Panc1 (cell line): ENCODE measurements at regions not wholly inside any gene's neighbourhood (a gene's known extent, or its start where the extent isn't known, plus 50 kb on each side); places are given as distances from the start of the nearest gene placed in this dataset.

Source experiments
- POLR2AphosphoS5 ChIP-seq: IDR thresholded peaks from 2 replicates; pipeline ENCODE4 v1.6.1; 2012; ENCODE audit warnings: mild to moderate bottlenecking, low read depth, low read length, moderate library complexity
- SIN3A ChIP-seq: IDR thresholded peaks from 2 replicates; pipeline ENCODE4 v1.6.1; 2012; ENCODE audit warnings: low read depth, mild to moderate bottlenecking, low read length, moderate library complexity, borderline replicate concordance; ENCODE audit not compliant: insufficient read depth
- TCF7L2 ChIP-seq: IDR thresholded peaks from 2 replicates; pipeline ENCODE4 v1.6.1; 2011; ENCODE audit warnings: mild to moderate bottlenecking, low read depth, low read length, inconsistent platforms
- TF ChIP-seq, protein P1 (sequence below): fragments of 450-650 bp; IDR thresholded peaks from 2 replicates; pipeline ENCODE4 v1.5.1; 2017; ENCODE audit warnings: mild to moderate bottlenecking
- TF ChIP-seq, protein P2 (sequence below), 2 experiments: IDR thresholded peaks; 2 replicates each; pipeline ENCODE4 v1.6.1; 2011 to 2012; ENCODE audit warnings: low read depth in 2 of 2, control low read depth in 1 of 2, low read length in 1 of 2, mild to moderate bottlenecking in 1 of 2, moderate library complexity in 1 of 2; ENCODE audit not compliant: insufficient read depth in 1 of 2

DNA sequence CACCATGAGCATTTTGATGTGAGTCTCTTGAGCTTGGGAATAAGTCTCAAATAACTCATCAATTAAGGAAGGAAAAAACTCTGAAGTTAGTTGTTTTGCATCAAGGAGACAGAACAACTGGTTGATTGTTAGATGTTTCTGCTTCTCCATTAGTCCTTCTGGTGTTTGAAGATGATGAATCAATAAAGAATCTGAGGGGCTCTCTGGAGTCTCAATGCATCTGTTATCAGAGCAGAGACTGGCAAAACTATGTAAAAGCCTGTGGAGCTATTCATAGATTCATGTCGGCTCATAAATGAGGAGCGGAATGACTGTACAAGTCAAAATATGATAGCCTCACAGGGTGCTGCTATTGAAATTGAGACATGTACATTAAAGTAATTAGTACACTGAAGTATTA, 73.3 kb upstream of the ZC3H11B start:
- TF ChIP-seq, protein P1, sequence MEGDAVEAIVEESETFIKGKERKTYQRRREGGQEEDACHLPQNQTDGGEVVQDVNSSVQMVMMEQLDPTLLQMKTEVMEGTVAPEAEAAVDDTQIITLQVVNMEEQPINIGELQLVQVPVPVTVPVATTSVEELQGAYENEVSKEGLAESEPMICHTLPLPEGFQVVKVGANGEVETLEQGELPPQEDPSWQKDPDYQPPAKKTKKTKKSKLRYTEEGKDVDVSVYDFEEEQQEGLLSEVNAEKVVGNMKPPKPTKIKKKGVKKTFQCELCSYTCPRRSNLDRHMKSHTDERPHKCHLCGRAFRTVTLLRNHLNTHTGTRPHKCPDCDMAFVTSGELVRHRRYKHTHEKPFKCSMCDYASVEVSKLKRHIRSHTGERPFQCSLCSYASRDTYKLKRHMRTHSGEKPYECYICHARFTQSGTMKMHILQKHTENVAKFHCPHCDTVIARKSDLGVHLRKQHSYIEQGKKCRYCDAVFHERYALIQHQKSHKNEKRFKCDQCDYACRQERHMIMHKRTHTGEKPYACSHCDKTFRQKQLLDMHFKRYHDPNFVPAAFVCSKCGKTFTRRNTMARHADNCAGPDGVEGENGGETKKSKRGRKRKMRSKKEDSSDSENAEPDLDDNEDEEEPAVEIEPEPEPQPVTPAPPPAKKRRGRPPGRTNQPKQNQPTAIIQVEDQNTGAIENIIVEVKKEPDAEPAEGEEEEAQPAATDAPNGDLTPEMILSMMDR: no peak
- TF ChIP-seq POLR2AphosphoS5 (no peak), SIN3A (no peak), TCF7L2 (no peak)
- TF ChIP-seq, protein P2, sequence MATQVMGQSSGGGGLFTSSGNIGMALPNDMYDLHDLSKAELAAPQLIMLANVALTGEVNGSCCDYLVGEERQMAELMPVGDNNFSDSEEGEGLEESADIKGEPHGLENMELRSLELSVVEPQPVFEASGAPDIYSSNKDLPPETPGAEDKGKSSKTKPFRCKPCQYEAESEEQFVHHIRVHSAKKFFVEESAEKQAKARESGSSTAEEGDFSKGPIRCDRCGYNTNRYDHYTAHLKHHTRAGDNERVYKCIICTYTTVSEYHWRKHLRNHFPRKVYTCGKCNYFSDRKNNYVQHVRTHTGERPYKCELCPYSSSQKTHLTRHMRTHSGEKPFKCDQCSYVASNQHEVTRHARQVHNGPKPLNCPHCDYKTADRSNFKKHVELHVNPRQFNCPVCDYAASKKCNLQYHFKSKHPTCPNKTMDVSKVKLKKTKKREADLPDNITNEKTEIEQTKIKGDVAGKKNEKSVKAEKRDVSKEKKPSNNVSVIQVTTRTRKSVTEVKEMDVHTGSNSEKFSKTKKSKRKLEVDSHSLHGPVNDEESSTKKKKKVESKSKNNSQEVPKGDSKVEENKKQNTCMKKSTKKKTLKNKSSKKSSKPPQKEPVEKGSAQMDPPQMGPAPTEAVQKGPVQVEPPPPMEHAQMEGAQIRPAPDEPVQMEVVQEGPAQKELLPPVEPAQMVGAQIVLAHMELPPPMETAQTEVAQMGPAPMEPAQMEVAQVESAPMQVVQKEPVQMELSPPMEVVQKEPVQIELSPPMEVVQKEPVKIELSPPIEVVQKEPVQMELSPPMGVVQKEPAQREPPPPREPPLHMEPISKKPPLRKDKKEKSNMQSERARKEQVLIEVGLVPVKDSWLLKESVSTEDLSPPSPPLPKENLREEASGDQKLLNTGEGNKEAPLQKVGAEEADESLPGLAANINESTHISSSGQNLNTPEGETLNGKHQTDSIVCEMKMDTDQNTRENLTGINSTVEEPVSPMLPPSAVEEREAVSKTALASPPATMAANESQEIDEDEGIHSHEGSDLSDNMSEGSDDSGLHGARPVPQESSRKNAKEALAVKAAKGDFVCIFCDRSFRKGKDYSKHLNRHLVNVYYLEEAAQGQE (IDR thresholded peaks at IDR 0.05; ENCODE audit: insufficient read depth in 1 of 2, low read depth in 2 of 2, low read length in 1 of 2): no peak
